Hepatocyte (in vitro differentiated cells): ENCODE measurements at regions not wholly inside any gene's neighbourhood (a gene's known extent, or its start where the extent isn't known, plus 50 kb on each side); places are given as distances from the start of the nearest gene placed in this dataset.

Experiments
- EZH2 ChIP-seq: fragments of 200-600 bp; sonication (generic); IDR thresholded peaks from 2 replicates; pipeline ENCODE4 v1.6.1; 2016; ENCODE audit warnings: antibody characterized with exemption, mild to moderate bottlenecking, borderline replicate concordance
- TF ChIP-seq, protein P1 (sequence below): fragments of 200-600 bp; sonication (generic); IDR thresholded peaks from 2 replicates; pipeline ENCODE4 v1.5.1; 2016; ENCODE audit warnings: antibody characterized with exemption, mild to moderate bottlenecking; ENCODE audit not compliant: poor library complexity

DNA sequence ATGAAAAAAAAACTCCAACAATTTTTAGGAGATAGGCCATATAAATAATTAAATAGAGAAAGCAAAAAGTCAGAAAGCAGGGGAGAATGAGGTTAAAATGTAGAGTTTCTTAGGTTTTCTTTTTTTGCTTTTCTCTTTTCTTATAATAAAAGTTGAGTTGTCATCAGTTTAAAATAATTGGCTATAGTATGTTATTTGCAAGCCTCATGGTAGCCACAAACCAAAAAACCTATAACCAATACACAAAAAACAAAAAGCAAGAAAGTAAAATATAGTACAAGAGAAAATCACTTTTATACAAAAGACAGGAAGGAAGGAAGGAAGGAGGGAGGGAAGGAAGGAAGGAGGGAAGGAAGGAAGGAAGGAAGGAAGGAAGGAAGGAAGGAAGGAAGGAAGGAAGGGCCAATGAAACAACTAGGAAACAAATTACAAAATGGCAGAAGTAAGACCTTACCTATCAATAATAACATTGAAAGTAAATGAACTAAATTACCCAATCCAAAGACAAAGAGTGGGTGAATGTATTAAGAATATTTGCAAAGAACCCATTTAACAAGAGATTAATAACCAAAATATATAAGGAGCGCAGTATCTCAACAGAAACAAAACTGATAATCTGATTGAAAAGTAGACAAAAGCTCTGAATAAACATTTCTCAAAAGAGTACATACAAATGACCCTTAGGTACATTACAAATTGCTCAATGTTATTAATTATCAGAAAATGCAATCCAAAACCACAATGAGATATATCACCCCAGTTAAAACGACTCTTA is 541.3 kb upstream of the LRRTM4 start:
- TF ChIP-seq, protein P1, sequence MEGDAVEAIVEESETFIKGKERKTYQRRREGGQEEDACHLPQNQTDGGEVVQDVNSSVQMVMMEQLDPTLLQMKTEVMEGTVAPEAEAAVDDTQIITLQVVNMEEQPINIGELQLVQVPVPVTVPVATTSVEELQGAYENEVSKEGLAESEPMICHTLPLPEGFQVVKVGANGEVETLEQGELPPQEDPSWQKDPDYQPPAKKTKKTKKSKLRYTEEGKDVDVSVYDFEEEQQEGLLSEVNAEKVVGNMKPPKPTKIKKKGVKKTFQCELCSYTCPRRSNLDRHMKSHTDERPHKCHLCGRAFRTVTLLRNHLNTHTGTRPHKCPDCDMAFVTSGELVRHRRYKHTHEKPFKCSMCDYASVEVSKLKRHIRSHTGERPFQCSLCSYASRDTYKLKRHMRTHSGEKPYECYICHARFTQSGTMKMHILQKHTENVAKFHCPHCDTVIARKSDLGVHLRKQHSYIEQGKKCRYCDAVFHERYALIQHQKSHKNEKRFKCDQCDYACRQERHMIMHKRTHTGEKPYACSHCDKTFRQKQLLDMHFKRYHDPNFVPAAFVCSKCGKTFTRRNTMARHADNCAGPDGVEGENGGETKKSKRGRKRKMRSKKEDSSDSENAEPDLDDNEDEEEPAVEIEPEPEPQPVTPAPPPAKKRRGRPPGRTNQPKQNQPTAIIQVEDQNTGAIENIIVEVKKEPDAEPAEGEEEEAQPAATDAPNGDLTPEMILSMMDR = no peak
- no peak for TF ChIP-seq EZH2
